ENCODE measurements at regions not wholly inside any gene's neighbourhood (a gene's known extent, or its start where the extent isn't known, plus 50 kb on each side); places are given as distances from the start of the nearest gene placed in this dataset.

DNA sequence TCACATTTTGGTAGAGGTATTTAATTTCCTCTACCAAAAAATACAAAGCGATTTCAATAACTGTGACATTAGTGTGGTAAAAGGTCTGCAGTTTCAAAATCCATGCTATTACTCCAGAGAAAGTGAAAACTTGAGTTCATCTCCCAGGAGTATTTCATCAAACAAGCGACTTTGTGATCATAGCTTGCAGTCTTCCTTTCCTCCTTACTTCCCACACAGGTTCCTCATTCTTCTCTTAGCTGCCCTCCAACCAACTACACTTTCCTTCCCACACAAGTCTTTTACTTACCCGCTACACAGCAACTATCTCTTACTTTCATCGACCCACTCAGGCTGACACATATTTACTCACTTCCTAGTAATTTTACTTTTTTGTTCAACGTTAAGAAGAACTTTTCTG is 413.4 kb upstream of the USP15 start:
- 71 to 77% methylated on average over 5 of the region's 5 CpGs for WGBS, 2 donors
- ATAC-seq (ENCODE audit: low FRiP score in 2 of 2) (no peak), DNase-seq (no peak)
- Histone ChIP-seq H3K4me1 (no peaks in the 10 kb centered on the region), H3K36me3 (no peaks in the 10 kb centered on the region), H3K9me3 (no peaks in the 10 kb centered on the region), H3K4me3 (no peak overlapping the region), H3K27me3 (no peaks in the 10 kb centered on the region), H3K27ac (no peak overlapping the region)
- TF ChIP-seq EP300 (IDR thresholded peaks at IDR 0.05) (no peak), POLR2AphosphoS5 (IDR thresholded peaks at IDR 0.05) (no peak), POLR2A (IDR thresholded peaks at IDR 0.05) (no peak)
- TF ChIP-seq, protein P1, sequence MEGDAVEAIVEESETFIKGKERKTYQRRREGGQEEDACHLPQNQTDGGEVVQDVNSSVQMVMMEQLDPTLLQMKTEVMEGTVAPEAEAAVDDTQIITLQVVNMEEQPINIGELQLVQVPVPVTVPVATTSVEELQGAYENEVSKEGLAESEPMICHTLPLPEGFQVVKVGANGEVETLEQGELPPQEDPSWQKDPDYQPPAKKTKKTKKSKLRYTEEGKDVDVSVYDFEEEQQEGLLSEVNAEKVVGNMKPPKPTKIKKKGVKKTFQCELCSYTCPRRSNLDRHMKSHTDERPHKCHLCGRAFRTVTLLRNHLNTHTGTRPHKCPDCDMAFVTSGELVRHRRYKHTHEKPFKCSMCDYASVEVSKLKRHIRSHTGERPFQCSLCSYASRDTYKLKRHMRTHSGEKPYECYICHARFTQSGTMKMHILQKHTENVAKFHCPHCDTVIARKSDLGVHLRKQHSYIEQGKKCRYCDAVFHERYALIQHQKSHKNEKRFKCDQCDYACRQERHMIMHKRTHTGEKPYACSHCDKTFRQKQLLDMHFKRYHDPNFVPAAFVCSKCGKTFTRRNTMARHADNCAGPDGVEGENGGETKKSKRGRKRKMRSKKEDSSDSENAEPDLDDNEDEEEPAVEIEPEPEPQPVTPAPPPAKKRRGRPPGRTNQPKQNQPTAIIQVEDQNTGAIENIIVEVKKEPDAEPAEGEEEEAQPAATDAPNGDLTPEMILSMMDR (IDR thresholded peaks at IDR 0.05), result no peak

DNA sequence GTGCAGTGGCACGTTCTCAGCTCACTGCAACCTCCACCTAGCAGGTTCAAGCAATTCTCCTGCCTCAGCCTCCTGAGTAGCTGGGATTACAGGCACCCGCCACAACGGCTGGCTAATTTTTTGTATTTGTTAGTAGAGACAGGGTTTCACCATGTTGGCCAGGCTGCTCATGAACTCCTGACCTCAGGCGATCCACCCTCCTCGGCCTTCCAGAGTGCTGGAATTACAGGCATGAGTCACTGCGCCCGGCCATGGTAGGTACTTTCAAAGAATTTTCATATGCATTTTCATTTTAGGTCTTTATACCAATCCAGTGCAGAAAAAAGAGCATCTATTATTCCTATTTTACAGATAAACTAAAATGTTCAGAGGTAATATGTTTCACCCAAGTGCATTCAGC is 411.3 kb upstream of the USP15 start:
- H3K4me3 ChIP-seq, result no peak overlapping the region
- H3K9me3 ChIP-seq, result no peaks in the 10 kb centered on the region
- no peaks in the 10 kb centered on the region for H3K4me1 ChIP-seq
- H3K27ac ChIP-seq, result no peak overlapping the region
- TF ChIP-seq EP300 (IDR thresholded peaks at IDR 0.05), result no peak
- no peak for TF ChIP-seq POLR2AphosphoS5 (IDR thresholded peaks at IDR 0.05)
- TF ChIP-seq POLR2A (IDR thresholded peaks at IDR 0.05), result no peak
- TF ChIP-seq, protein P1 (IDR thresholded peaks at IDR 0.05), result no peak
- WGBS, 2 donors, result 84 to 87% methylated on average over 7 of the region's 7 CpGs
- H3K27me3 ChIP-seq, result no peaks in the 10 kb centered on the region
- DNase-seq (no peak), ATAC-seq (ENCODE audit: low FRiP score in 2 of 2) (no peak)
- no peaks in the 10 kb centered on the region for H3K36me3 ChIP-seq

DNA sequence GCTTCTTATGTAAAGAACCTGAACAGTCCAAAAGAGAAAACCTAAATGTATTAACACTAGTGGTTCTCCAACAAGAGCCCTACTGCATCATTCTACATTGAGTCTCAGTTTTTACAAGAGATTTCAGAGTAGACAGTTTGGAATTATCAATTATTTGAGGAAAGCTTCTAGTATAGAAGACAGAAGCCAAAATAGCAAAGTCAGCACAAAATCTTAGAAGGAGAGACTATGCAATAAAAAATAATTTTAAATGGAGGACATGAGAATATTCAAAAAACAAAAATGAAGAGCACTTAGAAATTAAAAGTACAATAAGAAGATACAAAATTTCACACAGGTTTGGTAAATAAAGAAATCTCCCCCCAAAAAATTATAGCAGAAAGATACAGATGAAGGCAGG is 406.3 kb upstream of the USP15 start:
- DNase-seq (no peak), ATAC-seq (ENCODE audit: low FRiP score in 2 of 2) (no peak)
- Histone ChIP-seq H3K4me3 (no peak overlapping the region), H3K4me1 (no peaks in the 10 kb centered on the region), H3K27me3 (no peaks in the 10 kb centered on the region), H3K27ac (no peak overlapping the region), H3K9me3 (no peaks in the 10 kb centered on the region), H3K36me3 (no peaks in the 10 kb centered on the region)
- no peak for TF ChIP-seq EP300 (IDR thresholded peaks at IDR 0.05)
- TF ChIP-seq POLR2A (IDR thresholded peaks at IDR 0.05), result no peak
- no peak for TF ChIP-seq POLR2AphosphoS5 (IDR thresholded peaks at IDR 0.05)
- TF ChIP-seq, protein P1 (IDR thresholded peaks at IDR 0.05), result no peak

DNA sequence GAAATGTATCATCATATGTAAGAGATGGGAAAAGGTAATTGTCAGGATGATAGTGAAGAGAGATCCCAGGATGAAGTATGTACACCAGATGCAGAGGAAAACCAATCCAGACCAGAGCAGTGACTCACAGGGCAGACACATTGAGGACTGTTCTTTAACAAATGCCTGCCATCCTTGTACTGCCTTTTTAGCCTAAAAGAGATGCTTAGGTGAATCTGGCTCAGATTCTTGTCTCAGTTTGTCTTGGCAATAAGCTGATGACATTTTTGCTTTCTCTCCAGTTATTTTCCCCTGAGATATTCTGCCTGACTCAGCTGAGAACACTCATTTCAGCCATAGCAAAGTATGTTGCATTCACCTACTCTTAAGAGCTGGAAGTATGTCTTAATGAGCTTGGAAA is 405.3 kb upstream of the USP15 start:
- no peaks in the 10 kb centered on the region for H3K27me3 ChIP-seq
- DNase-seq, result no peak

DNA sequence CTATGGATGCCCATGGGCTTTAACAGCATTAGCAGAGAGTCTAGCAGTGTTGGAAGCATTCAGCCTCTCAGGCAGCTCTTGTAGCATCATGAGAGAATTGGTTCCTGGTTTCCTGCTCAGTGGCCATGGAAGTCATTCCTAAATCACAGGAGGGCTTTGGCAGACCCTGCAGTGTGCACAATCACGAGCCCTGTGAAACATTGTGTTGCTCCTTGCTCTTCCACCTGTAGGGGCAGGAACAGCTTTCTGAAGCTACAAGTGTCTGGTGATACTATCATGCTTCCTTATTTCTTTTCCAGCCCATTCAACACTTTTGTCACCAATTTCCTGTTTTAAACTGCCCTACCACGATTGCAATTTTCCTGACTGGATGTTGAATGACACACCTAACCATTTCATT is 402.2 kb upstream of the USP15 start:
- no peak overlapping the region for H3K4me3 ChIP-seq
- no peak for DNase-seq
- ATAC-seq (ENCODE audit: low FRiP score in 2 of 2), result no peak
- no peaks in the 10 kb centered on the region for H3K4me1 ChIP-seq
- 60 to 61% methylated on average over 2 of the region's 2 CpGs for WGBS, 2 donors
- H3K27me3 ChIP-seq, result no peaks in the 10 kb centered on the region
- no peaks in the 10 kb centered on the region for H3K9me3 ChIP-seq
- H3K27ac ChIP-seq, result no peak overlapping the region
- H3K36me3 ChIP-seq, result no peaks in the 10 kb centered on the region
- TF ChIP-seq, protein P1 (IDR thresholded peaks at IDR 0.05), result no peak
- TF ChIP-seq EP300 (IDR thresholded peaks at IDR 0.05) (no peak), POLR2A (IDR thresholded peaks at IDR 0.05) (no peak), POLR2AphosphoS5 (IDR thresholded peaks at IDR 0.05) (no peak)

More for the DNA sequence above, 405.3 kb upstream of the USP15 start:
- Histone ChIP-seq H3K27ac (no peak overlapping the region), H3K4me3 (no peak overlapping the region), H3K9me3 (no peaks in the 10 kb centered on the region), H3K36me3 (no peaks in the 10 kb centered on the region), H3K4me1 (no peaks in the 10 kb centered on the region)
- ATAC-seq (ENCODE audit: low FRiP score in 2 of 2), result no peak
- TF ChIP-seq, protein P1 (IDR thresholded peaks at IDR 0.05), result no peak
- TF ChIP-seq POLR2AphosphoS5 (IDR thresholded peaks at IDR 0.05) (no peak), EP300 (IDR thresholded peaks at IDR 0.05) (no peak), POLR2A (IDR thresholded peaks at IDR 0.05) (no peak)
